ENCODE measurements at regions not wholly inside any gene's neighbourhood (a gene's known extent, or its start where the extent isn't known, plus 50 kb on each side); places are given as distances from the start of the nearest gene placed in this dataset.

DNA sequence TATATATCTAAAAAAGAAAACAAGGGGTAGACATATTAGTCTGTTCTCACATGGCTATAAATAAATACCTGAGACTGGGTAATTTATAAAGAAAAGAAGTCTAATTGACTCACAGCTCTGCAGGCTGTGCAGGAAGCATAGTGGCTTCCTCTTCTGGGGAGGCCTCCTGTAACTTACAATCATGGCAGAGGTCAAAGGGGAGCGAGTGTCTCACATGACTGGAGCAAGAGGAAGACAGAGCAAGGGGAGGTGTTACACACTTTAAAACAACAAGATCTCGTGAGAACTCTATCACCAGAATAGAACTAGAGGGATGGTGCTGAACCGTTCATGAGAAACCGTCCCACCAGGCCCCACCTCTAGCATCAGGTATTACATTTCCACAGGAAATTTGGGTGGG, 616.8 kb downstream of the TLE4 start:
- POLR2A ChIA-PET = no interaction called here
- H3K27ac ChIP-seq (ENCODE audit: control insufficient read depth, insufficient read depth) = no peak overlapping the region
- H3K4me2 ChIP-seq (ENCODE audit: control insufficient read depth, insufficient read depth) = no peak overlapping the region
- H3K9me3 ChIP-seq (replicated peaks; ENCODE audit: control insufficient read depth, insufficient read depth, low read length) = no peaks in the 10 kb centered on the region
- H3K36me3 ChIP-seq (ENCODE audit: control insufficient read depth in 2 of 2, insufficient read depth in 2 of 2, low read length in 1 of 2) = no peaks in the 10 kb centered on the region
- no peaks in the 10 kb centered on the region for H4K20me1 ChIP-seq (ENCODE audit: control insufficient read depth, insufficient read depth)
- no peaks in the 10 kb centered on the region for H3K27me3 ChIP-seq (replicated peaks in 1 of 2; ENCODE audit: control insufficient read depth in 2 of 2, insufficient read depth in 2 of 2, low read length in 1 of 2)
- no peak overlapping the region for H2AFZ ChIP-seq (ENCODE audit: control insufficient read depth, low read depth, low read length)
- intact Hi-C loops (cut with micrococcal nuclease; ENCODE audit: unreplicated experiment) (no loop called here), in situ Hi-C loops (cut with MboI) (no loop called here)
- DNase-seq (ENCODE audit: low read depth, low spot score) (no peak), ATAC-seq (no peak), FAIRE-seq (no peak)
- H3K9ac ChIP-seq (ENCODE audit: control insufficient read depth, insufficient read depth, low read length) = no peak overlapping the region
- H3K4me3 ChIP-seq = no peak overlapping the region
- H3K79me2 ChIP-seq (ENCODE audit: control insufficient read depth, insufficient read depth, low read length) = no peaks in the 10 kb centered on the region
- RAD21 ChIA-PET (ENCODE audit: unreplicated experiment) = no interaction called here
- TF ChIP-seq SREBF2 (IDR thresholded peaks at IDR 0.05; ENCODE audit: low read length) (no peak), POLR2AphosphoS2 (IDR thresholded peaks at IDR 0.05; ENCODE audit: low read depth, low read length) (no peak), EP300 (IDR thresholded peaks at IDR 0.05; ENCODE audit: borderline replicate concordance in 1 of 2, control insufficient read depth in 1 of 2, low read depth in 2 of 2, low read length in 2 of 2) (no peak), SMAD5 (IDR thresholded peaks at IDR 0.05; ENCODE audit: low read depth) (no peak), EED (IDR thresholded peaks at IDR 0.05; ENCODE audit: low read depth) (no peak), CBFB (IDR thresholded peaks at IDR 0.05; ENCODE audit: low read depth) (no peak), PAX5 (IDR thresholded peaks at IDR 0.05; ENCODE audit: borderline replicate concordance, low read depth, low read length) (no peak), YBX1 (IDR thresholded peaks at IDR 0.05) (no peak), FOXM1 (IDR thresholded peaks at IDR 0.05; ENCODE audit: low read depth, low read length) (no peak), BHLHE40 (IDR thresholded peaks at IDR 0.05; ENCODE audit: borderline replicate concordance in 1 of 2, low read depth in 2 of 2, low read length in 1 of 2) (no peak), PAX8 (IDR thresholded peaks at IDR 0.05) (no peak), CHD4 (IDR thresholded peaks at IDR 0.05) (no peak), MTA3 (IDR thresholded peaks at IDR 0.05; ENCODE audit: borderline replicate concordance, low read length) (no peak), POLR2A (IDR thresholded peaks at IDR 0.05; ENCODE audit: low read depth, low read length) (no peak)
- TF ChIP-seq, protein P1, sequence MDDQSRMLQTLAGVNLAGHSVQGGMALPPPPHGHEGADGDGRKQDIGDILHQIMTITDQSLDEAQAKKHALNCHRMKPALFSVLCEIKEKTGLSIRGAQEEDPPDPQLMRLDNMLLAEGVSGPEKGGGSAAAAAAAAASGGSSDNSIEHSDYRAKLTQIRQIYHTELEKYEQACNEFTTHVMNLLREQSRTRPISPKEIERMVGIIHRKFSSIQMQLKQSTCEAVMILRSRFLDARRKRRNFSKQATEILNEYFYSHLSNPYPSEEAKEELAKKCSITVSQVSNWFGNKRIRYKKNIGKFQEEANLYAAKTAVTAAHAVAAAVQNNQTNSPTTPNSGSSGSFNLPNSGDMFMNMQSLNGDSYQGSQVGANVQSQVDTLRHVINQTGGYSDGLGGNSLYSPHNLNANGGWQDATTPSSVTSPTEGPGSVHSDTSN (IDR thresholded peaks at IDR 0.05; ENCODE audit: insufficient replicate concordance, low read depth, low read length) = no peak
- TF ChIP-seq, protein P2, sequence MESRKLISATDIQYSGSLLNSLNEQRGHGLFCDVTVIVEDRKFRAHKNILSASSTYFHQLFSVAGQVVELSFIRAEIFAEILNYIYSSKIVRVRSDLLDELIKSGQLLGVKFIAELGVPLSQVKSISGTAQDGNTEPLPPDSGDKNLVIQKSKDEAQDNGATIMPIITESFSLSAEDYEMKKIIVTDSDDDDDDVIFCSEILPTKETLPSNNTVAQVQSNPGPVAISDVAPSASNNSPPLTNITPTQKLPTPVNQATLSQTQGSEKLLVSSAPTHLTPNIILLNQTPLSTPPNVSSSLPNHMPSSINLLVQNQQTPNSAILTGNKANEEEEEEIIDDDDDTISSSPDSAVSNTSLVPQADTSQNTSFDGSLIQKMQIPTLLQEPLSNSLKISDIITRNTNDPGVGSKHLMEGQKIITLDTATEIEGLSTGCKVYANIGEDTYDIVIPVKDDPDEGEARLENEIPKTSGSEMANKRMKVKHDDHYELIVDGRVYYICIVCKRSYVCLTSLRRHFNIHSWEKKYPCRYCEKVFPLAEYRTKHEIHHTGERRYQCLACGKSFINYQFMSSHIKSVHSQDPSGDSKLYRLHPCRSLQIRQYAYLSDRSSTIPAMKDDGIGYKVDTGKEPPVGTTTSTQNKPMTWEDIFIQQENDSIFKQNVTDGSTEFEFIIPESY (IDR thresholded peaks at IDR 0.05) = no peak
- SMC1A ChIA-PET (ENCODE audit: uncharacterized antibody, unreplicated experiment) = no interaction called here
- no TSS peak for BruUV-seq (replicated peaks)
- WGBS (ENCODE audit: insufficient coverage, insufficient replicate concordance, low lambda C conversion rate, missing lambda C conversion rate) = 19% methylated on average over 4 of the region's 4 CpGs
- CTCF ChIA-PET = interaction anchor here (1.0 kb wide), 1 partner anchor 13 kb away, joined by 6 read pairs; no protein-coding TSS in a partner anchor
- H3K4me1 ChIP-seq (ENCODE audit: control insufficient read depth, insufficient read depth, low read length) = no peaks in the 10 kb centered on the region

All from GM12878 (cell line).